Activated CD4-positive, alpha-beta T cell treated with anti-CD3 and anti-CD28 coated beads, Interleukin-2, amount 50 U/mL, for 1 hour (primary cell): ENCODE measurements at regions not wholly inside any gene's neighbourhood (a gene's known extent, or its start where the extent isn't known, plus 50 kb on each side); places are given as distances from the start of the nearest gene placed in this dataset.
"Not testable (repeated sequence)": the region's sequence is repeated elsewhere in the genome, so short reads cannot be mapped to it uniquely, and the experiment has no call there.

Experiments used
- DNase-seq: peaks from one replicate; pipeline ENCODE4 v3.0.0-alpha.2; 2020

DNA sequence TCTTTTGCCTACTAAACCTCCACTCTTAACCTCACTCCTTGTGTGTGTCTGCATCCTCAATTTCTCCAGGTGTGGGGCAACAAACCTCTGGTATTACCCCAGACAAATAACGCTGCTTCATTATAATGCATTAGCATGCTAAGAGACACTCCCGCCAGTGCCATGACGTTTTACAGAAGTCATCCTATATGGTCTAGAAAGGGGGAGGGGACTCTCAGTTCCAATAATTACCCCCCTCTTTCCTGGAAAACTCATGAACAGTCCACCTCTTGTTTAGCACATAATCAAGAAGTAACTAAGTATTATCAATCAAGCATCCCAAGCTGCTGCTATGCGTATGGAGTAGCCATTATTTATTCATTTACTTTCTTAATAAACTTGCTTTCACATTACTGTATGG lies 364.5 kb downstream of the TYW1 start:
- DNase-seq, result no peak

- DNase-seq, result no peak
Measured at GRCh38 chr7:67364441-67365017, 367.9 kb downstream of the TYW1 start.

GRCh38 chr7:67371429-67372305 lies 375.0 kb downstream of the TYW1 start:
- DNase-seq, result peak; percentile 40

DNA sequence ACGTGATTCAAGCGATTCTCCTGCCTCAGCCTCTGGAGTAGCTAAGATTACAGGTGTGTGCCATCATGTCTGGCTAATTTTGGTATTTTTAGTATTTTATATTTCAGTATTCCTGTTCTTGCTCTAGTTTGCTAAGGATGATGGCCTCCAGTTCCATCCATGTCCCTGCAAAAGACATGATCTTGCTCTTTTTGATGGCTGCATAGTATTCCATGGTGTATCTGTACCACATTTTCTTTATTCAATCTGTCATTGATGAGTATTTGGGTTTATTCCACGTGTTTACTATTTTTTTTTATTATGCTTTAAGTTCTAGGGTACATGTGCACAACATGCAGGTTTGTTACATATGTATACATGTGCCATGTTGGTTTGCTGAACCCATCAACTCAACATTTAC lies 376.8 kb downstream of the TYW1 start:
- DNase-seq, result not testable (repeated sequence)

DNA sequence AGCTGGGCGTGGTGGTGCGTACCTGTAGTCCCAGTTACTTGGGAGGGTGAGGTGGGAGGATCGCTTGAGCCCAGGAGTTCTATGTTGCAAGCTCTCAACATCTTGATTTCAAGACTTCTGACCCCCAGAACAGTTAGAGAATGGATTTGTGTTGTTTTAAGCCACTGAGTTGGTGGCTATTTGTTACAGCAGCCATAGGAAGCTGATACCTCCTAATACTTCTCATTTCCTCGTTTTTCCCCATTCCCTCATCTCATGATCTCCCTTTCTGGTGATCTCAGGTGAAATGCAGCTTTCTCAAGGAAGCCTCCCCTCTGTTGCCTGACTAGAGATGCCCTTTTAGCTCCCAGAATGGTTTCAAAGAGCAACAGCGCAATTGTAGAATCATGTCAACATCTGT lies 378.8 kb downstream of the TYW1 start:
- no peak for DNase-seq

- DNase-seq, result peak; percentile 42
Measured at GRCh38 chr7:67377939-67378862, 381.6 kb downstream of the TYW1 start.

DNA sequence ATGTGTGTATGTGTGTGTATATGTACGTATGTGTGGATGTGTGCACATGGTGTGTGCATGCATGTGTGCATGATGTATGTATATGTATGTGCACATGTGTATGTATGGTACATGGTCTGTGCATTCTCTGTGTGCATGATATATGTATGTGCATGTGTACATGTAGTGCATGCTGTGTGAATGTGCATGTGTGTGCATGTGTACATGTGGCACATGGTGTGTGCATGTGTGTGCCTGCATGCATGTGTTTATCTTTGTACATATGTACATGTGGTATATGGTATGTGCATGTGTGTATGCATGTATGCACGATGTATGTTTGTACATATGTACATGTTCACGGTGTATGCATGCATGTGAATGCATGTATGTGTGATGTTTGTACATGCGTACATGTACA lies 383.7 kb downstream of the TYW1 start:
- no peak for DNase-seq

DNA sequence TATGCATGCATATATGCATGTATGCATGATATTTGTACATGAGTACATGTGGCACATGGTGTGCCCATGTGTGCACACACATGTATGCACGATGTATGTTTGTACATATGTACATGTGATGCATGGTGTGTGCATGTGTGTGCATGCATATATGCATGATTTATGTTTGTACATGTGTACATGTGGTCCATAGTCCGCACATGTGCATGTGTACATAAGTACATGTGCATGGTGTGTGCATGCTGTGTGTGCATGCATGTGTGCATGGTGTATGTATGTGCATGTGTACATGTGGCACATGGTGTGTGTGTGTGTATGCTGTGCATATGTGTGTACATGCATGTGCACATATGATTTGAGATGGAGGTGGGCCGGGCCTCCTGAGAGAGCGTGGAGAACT lies 384.2 kb downstream of the TYW1 start:
- DNase-seq, result no peak

GRCh38 chr7:67387851-67388250 lies 391.2 kb downstream of the TYW1 start:
- no peak for DNase-seq

GRCh38 chr7:67391168-67391567 lies 394.5 kb downstream of the TYW1 start:
- DNase-seq, result no peak

- no peak for DNase-seq
Measured at GRCh38 chr7:67392596-67393438, 396.2 kb downstream of the TYW1 start.

- DNase-seq, result no peak
Measured at GRCh38 chr7:67393903-67394302, 397.3 kb downstream of the TYW1 start.

GRCh38 chr7:67398916-67399315 lies 402.3 kb downstream of the TYW1 start:
- no peak for DNase-seq

GRCh38 chr7:67401492-67401891 lies 404.9 kb downstream of the TYW1 start:
- DNase-seq, result no peak

DNA sequence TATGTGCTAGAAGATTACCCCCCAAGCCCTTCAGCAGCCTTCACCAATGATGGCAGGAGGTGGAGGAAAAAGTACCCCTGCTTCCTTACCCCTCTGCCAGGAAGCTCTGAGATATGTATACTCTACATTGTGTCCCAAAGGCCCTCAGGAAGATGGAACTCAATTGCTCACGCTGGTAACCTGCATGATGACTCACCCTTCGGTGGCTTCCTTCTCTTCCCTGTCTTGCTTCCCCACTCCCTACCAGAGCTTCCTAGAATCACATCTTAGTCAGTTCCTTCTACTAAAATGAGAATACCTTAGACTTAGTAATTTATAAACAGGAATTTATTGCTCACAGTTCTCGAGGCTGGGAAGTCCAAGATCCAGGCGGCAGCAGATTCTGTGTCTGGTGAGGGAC lies 405.6 kb downstream of the TYW1 start:
- no peak for DNase-seq

- DNase-seq, result no peak
Measured at GRCh38 chr7:67406976-67407375, 410.3 kb downstream of the TYW1 start.

GRCh38 chr7:67407392-67408071 lies 410.9 kb downstream of the TYW1 start:
- DNase-seq, result no peak

GRCh38 chr7:67408109-67408508 lies 411.5 kb downstream of the TYW1 start:
- DNase-seq, result no peak

DNA sequence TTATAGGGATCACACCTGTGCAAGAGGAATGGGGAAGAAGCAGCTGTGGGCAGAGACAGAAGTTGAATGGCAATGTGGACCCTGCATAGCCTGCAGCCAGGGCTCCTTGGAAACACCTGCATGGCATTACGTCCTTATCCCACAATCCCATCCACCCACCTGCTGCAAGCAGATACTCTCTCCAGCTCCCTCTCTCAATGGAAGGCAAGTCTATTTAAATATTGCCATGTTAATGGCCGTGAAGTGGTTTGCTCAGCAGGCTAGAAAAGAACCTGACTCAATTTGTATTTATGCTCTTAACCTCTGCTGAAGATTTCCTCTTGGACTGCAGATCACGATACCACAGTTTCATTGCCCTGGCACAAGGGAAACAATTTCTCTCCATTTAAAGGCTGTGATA lies 417.0 kb downstream of the TYW1 start:
- no peak for DNase-seq

- DNase-seq, result no peak
Measured at GRCh38 chr7:67414858-67415257, 418.2 kb downstream of the TYW1 start.

GRCh38 chr7:67422601-67423000 lies 426.0 kb downstream of the TYW1 start:
- DNase-seq, result no peak

DNA sequence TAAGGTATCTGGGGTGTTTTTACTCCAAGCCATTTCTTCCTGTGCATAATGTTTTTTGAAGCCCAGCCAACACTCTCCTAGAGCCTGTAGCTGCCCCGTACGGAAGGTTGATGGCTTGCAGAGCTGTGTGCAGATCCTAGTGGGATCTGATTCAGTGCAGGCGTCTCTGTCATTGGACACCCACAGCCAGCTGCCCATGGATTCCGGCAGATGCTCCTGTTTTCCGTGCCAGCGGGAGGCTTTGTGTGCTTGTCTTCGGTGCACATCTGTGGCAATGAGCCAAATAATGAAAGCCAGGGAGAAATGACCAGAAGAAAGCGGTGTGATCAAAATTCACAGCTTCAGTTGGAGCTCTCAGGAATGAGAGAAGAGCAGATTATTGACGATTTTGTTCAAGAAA lies 426.4 kb downstream of the TYW1 start:
- DNase-seq, result no peak
